Activated CD4-positive, alpha-beta T cell treated with anti-CD3 and anti-CD28 coated beads for 4 hours (primary cell): ENCODE measurements at regions not wholly inside any gene's neighbourhood (a gene's known extent, or its start where the extent isn't known, plus 50 kb on each side); places are given as distances from the start of the nearest gene placed in this dataset.

Experiments used
- DNase-seq, 2 donors: peaks; one replicate each; pipeline ENCODE4 v3.0.0-alpha.2; 2020

DNA sequence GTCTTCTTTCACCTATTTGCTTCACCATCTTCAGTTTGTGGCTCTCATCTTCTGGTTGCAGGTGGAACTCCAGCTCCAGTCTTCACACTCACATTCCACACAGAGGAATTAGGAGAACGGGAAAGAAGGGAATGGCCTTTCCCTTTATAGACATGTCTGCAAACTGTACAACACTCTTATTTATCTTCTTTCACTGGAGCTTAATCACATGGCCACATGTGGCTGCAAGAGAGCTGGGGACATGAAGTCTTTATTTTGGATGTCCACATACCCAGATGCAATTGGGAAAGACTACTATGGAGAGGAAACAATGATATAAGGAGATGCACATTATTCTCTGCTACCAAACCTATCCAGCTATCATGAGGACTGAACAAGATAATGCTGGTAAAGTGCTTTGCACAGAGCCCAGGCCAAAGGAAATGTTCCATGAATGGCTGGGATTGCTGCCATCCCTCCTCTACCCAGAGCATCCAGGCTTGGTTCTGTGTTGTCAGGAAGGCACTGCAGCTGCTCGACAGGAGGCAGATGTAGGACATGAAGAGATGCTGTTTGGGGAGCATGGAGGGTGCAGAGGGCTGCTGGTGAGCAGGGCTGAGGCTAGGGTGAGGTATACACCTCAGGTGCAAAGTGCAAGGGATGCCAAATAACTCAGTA is 183.8 kb upstream of the TBX20 start:
- no peak for DNase-seq

DNA sequence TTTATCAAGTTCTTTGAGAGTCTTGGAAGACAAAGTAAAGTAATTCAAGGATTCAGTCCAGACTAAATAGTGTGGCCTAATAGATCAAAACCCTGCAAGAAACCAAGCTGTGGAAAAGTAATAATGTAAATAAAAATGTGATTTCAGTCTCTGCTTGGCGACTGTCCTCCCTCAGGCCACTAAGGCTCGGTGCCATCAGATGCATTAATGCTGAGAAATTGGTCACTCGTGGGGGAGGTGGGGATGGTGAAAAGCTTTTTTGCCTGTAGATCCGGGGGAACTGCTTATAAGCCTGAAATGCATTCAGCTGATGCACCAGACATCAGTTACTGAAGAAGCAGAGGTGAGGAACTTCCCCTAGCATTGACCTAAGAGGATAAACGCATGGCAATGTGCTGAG is 182.6 kb upstream of the TBX20 start:
- DNase-seq: no peak

DNA sequence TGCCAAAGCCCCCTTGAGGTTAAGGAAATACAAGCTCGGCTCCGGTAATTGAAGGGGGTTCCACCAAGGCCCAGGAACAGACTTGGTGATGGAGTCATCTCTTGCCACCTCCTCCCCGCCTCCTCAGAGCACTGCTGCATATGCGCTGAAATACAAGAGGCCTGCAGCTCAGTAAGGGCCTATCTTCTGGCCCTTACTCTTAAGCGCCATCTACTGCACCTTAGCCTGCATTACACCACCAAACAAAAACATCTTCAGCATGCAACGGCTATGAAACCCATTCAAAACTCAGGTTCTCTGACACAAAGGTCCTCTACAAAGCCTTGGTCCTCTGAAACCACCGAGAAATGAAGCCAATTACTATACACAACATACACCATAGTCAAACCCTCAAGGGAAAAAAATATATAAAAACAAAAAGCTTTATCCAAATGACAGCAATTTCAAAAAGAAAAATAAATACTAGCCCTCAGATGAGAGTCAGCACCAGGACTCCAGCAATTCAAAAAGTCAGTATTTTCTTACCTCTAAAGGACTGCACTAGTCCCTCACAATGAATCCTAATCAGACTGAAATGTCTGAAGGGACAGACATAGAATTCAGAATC is 176.8 kb upstream of the TBX20 start:
- no peak for DNase-seq

DNA sequence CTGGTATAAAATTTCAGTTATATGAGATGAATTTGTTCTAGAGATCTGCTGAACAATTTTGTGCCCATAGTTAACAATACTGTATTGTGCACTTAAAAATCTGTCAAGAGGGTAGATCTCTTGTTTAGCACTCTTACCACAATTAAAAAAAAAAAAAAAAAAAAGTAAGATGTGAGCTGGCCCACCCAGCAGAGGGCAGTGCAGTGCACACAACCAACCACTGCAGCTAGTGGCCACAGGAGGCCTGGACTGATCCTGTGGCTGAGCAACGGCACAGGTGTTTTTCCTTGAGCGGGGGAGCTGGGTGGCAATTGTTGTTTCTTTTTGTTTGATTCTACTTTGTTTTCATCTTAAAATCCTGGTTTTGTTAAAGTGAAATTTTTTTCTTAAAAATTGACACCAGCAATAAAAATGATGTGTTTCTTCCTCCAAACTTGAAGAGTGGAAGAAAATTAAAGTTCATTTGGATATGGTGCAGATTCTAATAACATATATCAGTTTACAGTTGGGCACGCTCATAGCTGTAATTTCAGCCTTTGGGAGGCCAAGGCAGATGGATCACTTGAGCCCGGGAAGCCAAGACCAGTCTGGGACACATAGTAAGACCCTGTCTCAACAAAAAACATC is 171.1 kb upstream of the TBX20 start:
- DNase-seq: peak; percentile 33 to 44

DNA sequence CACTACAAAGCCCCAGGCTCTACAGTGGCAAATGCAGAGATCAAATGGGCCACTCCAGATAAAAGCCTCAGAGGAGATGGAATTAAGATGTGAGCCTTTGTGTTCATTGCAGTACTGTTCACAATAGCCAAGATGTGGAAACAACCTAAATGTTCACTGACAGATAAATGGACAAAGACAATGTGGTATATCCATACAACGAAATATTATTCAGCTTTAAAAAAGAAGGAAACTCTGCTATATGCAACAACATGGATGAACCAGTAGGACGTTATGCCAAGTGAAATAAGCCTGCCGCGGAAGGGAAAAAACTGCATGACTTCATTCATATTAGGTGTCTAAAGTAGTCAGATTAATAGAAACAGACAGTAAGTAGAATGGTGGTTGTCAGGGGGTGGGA is 170.5 kb upstream of the TBX20 start:
- no peak for DNase-seq

DNA sequence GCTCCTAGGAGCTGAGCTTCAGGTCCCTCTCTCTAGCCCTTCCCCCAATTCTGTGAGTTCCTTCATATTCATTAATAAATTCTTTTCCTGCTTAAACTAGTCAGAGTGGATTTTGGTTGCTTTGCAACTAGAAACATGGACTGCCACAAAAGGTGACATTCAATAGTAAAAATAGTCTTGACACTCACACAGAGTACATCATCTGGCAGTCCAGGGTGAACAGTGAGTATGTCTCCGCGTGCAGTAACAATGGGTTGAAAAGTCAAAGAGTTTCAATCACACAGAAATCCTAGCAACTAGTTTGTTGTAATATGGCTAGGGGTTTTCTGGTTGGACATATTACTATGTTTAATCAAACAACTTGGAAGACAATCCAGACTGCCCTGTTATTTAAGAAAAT is 168.8 kb upstream of the TBX20 start:
- no peak for DNase-seq

DNA sequence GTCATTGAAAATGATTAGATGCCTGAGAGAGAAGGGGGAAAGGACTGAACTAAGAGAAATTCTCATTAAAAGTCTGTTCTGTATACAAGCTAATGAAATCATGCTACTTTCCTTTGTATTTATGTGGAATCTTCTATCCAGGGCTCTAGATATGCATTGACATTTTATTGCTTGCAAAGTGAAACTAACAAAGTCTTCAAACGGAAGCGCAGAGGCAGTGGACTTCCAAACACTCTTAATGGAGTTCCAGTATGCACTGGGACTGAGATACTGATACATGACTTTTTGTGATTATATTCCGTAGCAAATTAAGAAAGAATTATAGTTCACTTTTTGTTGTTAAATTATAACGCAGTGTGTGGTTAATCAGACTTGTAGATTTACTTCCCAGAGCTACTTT is 166.8 kb upstream of the TBX20 start:
- no peak for DNase-seq

DNA sequence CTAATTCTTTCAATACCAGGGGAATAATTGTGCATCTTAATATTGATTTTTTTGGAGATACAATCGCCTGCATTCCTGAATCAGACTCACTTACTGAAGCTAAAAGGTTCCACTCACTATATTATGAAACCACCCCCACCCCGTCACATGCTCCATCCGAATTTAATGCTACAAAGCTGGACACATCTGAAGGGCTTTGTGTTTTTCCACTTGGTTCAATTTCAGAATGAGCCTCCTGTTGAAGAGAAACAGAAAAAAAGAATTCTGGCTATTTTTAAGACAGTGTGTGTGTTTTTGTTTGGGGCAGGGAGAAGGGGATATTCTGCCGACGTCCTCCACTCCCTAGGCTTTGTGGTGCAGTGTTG is 165.5 kb upstream of the TBX20 start:
- DNase-seq: no peak

DNA sequence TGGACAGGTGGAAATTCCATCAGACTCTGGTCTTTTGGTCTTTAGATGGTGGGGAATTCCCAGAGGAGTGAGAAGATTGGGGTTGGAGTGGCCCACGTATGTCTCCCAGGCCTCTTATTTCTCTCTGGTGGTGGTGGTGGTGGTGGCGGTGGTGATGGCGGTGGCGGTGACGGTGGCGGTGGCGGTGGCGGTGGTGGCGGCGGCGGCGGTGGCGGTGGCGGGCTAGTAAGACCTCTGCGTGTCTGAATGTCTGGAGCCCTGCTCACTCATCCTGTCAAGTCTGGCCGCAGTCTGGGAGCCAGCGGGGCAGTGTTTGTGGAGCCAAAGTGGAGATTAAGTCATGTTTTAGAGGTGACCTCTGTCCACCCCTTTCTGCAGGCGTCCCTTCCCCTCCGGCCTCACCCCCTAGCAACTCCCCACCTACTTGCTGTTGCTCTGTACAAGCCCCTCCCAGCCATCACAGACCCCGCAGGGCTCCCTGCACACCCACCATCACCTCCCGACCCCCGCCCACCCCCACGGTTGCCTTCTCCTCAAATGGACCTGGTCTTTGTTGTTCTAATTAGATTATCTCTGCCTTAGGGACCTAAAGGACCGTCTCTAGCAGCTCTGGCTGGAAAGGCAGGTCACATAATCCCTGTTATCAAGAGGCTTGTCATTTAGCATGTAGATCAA is 165.0 kb upstream of the TBX20 start:
- no peak for DNase-seq

DNA sequence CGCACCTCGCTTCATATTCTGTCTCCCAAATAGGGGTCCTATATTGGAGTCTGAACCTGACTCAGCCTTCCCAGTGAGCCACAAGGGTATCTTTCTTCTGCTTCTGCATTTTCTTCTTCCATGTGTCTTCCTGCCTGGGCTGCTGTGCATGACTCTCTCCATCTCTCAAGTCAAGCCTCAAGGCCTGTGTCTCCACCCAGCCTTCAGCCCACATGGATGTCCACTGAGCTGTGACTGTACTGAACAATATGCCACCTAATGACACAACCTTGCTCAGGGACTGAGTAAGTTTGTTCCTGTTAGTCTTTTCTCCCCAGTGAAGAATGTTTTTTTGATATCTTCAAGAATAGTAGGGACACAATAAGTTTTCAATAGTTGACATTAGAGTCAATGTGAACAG is 162.7 kb upstream of the TBX20 start:
- no peak for DNase-seq

DNA sequence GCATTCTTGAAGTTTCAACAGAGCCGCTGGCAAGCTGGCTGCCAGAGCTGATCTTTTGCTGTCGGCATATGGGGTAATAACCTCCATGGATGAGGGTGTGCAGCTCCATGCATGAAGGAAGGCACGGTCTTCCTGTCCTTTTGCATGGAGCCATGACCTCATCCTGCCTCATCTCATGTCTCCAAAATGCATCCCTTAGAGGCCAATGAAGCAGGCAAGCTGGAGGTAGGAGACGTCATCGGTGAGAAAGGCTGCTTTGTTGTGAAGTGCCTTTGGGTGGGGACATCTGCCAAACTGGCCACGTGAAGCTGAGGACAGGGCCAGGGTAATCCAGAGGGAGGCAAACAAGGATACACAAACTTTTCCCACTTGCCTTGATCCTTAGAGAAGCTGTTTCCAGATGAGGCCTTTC is 161.5 kb upstream of the TBX20 start:
- DNase-seq: no peak

DNA sequence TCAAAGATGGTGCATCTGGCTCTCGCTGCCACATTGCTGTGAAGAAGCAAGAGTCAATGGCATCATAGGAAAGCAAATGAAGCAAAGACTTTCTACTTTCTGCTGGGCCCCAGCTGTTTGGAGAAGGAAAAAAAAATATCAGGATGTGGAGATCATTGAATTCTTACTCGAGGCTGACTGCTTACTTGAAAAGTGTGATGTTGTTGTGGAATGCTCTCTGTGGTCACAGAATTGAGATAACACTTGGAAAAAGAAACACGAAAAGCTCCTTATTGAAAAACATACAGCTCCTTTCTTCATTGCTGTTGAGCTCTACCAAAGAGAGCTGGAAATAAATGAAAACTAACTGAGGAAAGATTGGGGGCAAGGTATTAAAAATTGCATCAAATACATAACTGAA is 157.4 kb upstream of the TBX20 start:
- no peak for DNase-seq

DNA sequence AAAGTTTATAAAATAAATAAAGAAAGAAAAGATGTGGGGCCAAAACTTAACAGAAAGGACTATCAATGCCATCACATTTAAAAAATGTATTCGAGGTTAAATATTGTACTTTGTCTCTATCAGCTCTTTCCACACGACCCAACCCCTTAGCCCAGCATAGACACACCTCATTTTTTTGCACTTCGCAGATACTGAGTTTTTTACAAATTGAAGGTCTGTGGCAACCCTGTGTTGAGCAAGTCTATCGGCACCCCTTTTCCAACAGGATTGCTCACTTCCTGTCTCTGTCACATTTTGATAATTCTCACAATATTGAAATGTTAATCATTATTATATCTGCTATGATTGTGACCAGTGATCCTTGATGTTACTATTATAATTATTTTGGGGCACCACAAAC is 151.6 kb upstream of the TBX20 start:
- no peak for DNase-seq

DNA sequence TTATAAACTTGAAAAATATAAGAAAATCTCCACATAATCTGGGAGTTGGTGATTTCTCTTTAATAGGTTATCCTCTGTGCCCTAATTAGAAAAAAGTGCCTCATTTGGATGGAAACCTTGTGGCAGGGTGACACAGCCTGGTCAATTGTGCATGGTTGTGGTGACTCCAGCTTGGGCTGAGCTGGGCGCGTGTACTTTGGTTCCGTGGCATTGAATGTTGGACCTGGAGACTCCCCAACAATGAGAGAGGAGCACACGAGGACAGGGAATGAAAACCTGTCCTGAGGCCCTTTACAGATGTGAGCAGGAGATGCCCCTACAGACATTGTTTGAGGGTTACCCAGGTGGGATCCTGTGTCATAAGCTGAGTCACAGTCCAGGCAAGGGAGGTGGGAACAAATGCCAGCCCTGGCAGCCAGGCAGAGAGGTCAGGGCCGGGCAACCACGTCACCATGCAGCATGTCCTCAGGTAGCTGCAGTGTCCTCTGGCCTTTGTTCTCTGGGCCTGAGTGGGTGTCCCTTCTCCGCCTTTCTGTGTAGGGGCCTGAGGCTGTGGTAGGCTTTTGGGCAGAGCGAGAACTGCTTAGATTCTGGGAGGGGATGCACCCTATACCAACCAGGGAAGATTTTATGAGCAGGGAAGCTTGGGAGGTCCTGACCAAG is 147.4 kb upstream of the TBX20 start:
- DNase-seq: no peak

DNA sequence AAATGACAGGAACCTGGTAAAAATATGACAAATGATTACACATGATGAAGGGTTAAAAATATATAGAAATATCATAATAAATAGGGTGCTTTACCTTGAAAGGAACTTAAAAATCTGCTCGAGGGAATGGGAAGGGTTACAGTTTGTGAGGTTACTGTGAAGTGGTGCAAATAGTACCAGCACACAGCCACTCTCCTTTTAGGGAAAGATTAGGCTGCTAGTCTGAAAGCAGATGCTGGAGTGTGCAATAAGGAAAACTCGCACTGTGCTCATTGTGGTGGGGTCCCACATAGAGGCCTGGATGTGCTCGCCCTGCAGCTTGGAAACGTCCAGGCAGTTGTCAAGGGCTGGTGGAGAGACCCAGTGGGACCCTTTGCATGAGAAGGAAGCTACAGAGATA is 145.9 kb upstream of the TBX20 start:
- no peak for DNase-seq

DNA sequence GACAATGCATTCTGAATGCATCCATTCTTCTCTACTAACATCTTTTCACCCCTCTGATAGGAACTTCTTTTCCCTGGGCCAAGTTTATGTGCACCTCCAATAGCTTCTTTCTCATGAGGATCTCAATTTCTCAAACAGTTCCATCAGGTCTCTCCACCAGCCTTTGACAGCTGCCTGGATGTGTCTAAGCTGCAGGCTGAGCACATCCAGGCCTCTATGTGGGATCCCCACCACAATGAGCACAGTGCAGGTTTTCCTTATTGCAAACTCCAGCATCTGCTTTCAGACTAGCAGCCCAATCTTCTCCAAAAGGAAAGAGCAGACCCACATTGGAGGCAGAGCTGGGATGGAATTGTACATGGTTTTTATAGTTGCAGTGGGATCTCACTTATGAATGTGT is 145.3 kb upstream of the TBX20 start:
- no peak for DNase-seq

DNA sequence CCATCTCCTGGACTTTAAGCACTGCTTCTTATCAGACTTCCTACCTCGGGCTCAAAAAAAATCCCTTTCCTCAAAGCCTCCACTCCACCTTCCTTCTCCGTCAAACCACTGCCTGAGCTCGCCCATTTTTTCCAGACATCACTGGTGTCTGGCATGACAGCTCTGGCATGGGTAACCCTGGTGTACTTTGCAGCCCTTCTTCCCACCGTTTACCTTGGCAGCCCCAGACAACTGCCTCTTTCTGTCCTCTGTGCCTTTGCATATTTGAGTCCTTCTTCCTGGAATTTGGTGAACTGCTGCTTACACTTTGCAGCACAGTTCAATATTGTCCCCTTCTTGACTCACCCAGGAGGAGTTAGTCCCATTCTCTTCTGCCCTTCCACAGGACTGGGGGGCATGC is 144.6 kb upstream of the TBX20 start:
- DNase-seq: no peak

DNA sequence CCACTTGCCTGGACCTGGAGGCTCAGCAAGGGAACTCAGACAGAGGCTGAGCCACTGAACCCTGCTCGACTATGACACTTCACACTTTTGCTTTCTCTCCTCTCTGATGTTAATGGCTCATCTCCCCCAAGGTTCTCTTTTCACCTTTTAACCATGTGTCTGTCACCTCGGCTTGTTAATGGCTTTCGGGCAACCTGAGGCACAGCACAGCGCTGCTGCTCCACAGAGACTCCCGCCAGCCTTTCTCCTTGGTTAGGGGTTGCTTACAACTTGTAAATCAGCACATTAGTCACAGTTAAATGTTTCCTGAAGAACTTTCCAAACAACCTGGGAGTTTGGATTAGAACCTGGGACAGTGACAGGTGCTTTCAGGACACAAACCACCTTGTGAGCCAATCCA is 136.2 kb upstream of the TBX20 start:
- no peak for DNase-seq

DNA sequence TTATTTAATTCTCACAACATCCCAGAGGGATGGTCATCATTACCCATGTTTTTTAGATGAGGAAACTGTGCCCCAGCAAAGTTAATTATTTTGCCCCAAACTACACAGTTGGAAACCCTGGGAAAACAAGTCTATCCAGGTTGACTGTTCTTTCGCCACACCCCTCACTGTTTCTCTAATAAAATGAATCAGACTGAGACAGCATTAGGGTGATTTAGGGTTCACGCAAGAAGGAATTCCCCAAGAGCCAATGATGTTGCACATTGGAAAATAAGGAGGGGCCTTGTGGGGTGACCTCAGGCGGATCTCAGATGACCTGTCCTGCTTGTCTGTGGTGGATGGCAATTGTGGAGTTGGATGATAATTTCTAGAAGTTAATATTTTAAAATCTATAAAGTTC is 135.7 kb upstream of the TBX20 start:
- DNase-seq: no peak

DNA sequence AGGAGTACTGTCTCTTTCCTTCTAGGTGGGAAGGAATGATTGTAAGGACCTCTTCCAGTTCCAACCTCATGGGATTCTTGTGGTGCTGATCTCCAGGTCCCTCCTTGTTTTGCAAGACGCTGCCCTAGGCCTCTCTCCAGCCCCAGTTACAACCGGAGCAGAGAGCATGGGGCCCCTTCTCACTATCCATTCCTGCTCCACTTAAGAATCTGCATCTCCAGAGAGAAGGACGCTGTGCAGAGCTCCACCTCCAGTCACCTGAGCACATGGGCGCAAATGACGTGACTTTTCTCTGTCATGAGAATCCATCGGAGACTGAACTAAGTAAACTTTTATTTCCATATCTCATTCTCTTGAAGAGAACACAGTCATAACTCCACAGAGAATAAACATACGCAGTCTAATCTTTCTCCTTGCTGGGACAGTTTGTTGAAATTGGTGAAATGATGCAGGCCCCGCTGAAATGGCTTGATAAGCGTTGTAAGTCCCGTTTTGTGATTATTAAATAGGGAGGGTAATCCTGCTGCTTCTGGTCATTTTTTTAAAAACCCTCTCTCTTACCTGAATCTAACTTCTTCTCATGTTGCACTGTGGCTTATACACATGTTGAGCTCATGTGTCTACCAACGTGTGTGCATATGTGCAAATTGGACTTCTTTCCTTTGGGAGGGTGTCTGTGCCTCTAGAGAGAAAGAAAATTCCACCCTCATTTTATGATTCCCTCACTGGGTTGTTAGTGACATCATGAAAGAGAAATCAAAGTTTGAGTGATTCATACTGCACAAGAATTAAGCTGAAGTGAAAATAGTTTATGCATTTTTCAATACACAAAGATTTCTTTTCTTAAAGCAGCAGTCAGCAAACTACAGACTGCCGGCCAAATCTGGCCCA is 133.2 kb upstream of the TBX20 start:
- no peak for DNase-seq

DNA sequence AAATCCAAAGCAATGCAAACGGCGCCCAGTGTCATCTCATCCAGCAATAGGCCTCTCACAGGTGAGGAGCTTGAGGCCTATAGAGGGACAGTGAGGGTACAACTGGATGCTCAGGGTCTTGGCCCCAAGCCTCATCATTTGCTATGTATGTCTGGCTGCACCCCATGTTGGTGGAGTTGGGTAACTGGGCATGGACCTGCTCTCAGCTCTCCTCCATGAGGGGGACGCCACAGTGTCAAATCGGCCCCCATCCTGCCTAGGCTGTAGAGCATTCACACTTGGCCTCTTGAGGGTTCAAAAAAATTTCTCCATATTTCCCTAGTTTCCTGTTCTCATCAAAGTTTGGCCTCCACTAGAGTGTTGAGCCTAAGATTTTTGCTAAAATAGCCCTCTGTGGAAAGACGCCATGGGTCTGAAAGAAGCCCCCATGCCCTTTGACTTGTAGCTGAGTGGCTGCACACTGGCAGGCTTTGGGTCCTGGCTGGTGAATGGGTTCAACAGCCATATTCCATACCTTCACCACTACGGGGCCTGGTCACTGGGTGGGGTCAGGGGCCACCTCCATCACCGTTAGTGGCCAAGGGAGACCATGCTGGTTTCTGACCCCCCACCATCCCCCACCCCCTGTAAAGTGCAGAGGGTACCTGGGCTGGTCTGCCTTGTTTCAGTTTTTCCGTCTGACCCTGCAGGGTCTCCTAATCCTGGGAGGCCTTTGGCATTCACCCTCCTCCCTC is 132.3 kb upstream of the TBX20 start:
- DNase-seq: no peak
